SU-DHL-6 (cell line): ENCODE measurements at regions not wholly inside any gene's neighbourhood (a gene's known extent, or its start where the extent isn't known, plus 50 kb on each side); places are given as distances from the start of the nearest gene placed in this dataset.

ENCODE experiments used
- EZH2phosphoT487 ChIP-seq: fragments of 200-600 bp; sonication (generic), shearing (Covaris generic); conservative IDR thresholded peaks from 2 replicates; pipeline ENCODE4 v1.6.1; 2018; ENCODE audit warnings: mild to moderate bottlenecking, antibody characterized with exemption, low read length, moderate library complexity, mixed read lengths
- TF ChIP-seq, protein P1 (sequence below): fragments of 200-600 bp; sonication (generic); IDR thresholded peaks from one replicate; pipeline ENCODE4 v1.5.1; 2017; ENCODE audit warnings: antibody characterized with exemption, mild to moderate bottlenecking, low read length, moderate library complexity; ENCODE audit not compliant: insufficient read depth, poor library complexity, severe bottlenecking

- TF ChIP-seq, protein P1, sequence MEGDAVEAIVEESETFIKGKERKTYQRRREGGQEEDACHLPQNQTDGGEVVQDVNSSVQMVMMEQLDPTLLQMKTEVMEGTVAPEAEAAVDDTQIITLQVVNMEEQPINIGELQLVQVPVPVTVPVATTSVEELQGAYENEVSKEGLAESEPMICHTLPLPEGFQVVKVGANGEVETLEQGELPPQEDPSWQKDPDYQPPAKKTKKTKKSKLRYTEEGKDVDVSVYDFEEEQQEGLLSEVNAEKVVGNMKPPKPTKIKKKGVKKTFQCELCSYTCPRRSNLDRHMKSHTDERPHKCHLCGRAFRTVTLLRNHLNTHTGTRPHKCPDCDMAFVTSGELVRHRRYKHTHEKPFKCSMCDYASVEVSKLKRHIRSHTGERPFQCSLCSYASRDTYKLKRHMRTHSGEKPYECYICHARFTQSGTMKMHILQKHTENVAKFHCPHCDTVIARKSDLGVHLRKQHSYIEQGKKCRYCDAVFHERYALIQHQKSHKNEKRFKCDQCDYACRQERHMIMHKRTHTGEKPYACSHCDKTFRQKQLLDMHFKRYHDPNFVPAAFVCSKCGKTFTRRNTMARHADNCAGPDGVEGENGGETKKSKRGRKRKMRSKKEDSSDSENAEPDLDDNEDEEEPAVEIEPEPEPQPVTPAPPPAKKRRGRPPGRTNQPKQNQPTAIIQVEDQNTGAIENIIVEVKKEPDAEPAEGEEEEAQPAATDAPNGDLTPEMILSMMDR, result no peak
- no peak for TF ChIP-seq EZH2phosphoT487
Measured at GRCh38 chr10:78574547-78574946, 494.2 kb upstream of the ZMIZ1 start.
